ENCODE measurements at regions not wholly inside any gene's neighbourhood (a gene's known extent, or its start where the extent isn't known, plus 50 kb on each side); places are given as distances from the start of the nearest gene placed in this dataset.

GRCh38 chr17:34416116-34416515 is 53.1 kb upstream of the CCL1 start:
- DNase-seq (ENCODE audit: low read depth), result no peak

GRCh38 chr17:34414339-34414738 is 51.3 kb upstream of the CCL1 start:
- DNase-seq (ENCODE audit: low read depth), result no peak

GRCh38 chr17:34413443-34414119 is 50.5 kb upstream of the CCL1 start:
- DNase-seq (ENCODE audit: low read depth), result no peak

GRCh38 chr17:34412965-34413441 is 50.0 kb upstream of the CCL1 start:
- no peak for DNase-seq (ENCODE audit: low read depth)

All from forelimb muscle (tissue), 1 donor.